HG02840 (cell line): ENCODE measurements at regions not wholly inside any gene's neighbourhood (a gene's known extent, or its start where the extent isn't known, plus 50 kb on each side); places are given as distances from the start of the nearest gene placed in this dataset.

Source experiments
- ATAC-seq: cut with Tn5 transposase; IDR thresholded peaks from one replicate; pipeline ENCODE4 v1.9.1; 2021; ENCODE audit warnings: mild to moderate bottlenecking, moderate library complexity, moderate number of reproducible peaks; ENCODE audit not compliant: unreplicated experiment, low FRiP score

GRCh38 chr1:56061824-56062223, 517.5 kb downstream of the PLPP3 start:
- no peak for ATAC-seq

- no peak for ATAC-seq
Observed at GRCh38 chr1:56060906-56061305, 518.5 kb downstream of the PLPP3 start.

DNA sequence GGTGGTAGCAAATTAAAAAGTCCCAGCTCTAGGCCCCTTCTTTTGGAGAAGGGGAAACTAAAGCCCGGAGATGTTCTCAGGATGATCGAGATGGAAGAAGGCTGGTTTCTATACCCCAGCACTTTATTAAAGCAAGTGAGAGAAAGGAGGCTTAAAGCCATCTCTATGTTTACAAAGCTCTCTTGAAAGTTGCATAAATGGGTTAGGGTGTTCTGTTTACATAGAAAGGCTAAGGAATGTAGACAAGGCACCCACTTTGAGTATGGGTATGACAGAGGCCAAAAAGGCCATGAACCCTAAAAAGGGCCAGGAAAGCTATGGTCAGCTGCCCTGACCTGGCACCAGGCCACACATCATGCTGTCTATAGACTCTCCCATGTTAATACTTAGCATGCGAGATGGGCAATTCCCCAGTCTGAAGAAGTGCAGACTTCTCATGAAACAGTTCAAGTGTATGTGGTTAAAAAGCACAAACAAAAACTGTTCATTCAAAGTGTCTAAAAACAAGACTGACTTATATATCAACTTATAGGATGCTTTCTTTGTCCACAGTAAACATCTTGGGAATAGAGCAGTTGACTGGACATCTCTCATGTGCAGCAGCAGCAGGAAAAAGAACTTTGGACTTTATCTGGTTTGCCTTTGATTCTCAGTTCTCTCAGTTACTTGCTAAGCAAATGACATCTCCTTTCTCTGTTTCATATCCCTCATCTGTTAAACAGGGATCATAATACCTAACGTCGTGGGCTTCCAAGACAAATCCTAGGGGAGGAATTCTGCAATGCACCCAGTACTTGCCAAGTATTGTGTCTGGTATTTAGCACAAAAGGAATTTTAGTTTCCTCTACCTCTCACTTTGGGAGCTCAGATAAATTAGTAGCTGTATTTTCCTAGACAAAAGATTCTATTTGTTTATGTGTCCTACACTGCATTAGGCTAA, 521.6 kb downstream of the PLPP3 start:
- no peak for ATAC-seq

DNA sequence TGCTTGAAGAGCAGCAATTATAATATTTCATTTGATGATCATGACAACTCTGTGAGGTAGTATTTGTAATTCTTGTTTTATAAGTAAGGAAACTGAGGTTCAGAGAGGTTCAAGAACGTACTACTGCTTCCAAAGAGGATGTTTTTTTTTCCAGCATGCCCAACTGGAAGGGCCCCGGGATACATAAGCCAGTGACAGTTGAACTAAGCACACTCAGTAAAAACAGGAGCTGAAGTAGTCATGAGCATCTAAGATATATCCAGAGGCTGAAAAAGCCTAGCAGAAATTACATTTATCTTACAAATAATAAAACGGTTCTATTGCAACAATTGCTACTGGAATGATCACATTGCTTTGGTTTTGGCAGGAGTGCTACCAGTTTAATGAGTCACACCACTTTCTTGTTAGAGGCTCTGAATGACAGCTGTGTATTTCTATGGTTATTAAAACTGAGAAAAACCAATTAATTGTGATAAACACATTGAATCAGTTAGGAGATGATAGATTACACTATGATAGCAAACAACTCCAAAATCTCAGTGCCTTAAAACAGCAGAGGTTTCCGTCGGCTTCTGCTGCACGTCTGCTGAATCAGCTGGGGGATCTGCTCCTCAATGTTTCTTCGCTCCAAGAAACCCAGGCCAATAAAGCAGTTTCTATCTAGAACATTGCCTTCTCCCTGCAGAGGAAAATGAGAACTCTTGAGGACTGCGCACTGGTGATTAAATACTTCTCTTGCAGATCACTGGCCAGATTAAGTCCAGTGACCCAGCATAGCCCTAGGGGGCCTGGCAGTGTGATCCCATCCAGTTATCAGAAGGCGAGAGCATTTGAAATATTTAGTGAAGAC, 522.7 kb downstream of the PLPP3 start:
- no peak for ATAC-seq

DNA sequence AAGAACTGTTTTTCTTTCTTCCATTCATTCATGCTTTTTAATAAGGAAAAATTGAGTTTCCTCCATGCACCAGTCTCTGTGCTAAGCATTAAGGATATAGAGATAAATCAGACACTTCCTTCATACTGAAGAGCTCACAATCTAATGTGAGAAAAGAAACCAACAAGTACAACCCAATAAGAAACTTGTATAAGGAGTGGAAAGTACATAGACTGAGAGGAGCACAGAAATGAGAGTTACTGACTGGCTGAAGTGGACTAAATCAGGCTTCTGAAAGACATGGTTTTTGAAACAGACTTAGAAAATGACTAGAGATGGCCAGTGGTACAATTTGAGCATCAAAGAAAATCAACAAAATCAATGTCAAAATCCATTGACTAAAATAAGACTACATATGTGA, 524.4 kb downstream of the PLPP3 start:
- ATAC-seq: no peak

DNA sequence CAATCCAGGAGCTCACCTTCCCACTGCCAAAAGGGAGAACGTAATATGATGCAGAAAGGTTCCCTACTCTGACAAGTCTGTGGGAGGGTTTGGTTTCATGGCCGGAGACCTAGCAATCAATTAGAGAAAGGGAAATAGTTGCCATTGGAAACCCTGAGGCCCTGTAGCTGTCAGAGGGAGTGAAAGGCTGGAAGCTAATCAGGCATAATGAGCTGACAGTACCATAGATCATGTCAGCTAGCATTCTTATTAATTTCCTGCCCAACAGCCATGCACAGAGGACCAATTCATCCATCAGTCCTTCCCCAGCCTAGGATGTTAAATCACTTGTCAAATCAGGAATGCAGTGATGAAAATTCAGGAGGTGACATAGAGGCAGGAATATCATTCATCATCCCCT, 527.3 kb downstream of the PLPP3 start:
- no peak for ATAC-seq

- no peak for ATAC-seq
Observed at GRCh38 chr1:56050911-56051310, 528.5 kb downstream of the PLPP3 start.

DNA sequence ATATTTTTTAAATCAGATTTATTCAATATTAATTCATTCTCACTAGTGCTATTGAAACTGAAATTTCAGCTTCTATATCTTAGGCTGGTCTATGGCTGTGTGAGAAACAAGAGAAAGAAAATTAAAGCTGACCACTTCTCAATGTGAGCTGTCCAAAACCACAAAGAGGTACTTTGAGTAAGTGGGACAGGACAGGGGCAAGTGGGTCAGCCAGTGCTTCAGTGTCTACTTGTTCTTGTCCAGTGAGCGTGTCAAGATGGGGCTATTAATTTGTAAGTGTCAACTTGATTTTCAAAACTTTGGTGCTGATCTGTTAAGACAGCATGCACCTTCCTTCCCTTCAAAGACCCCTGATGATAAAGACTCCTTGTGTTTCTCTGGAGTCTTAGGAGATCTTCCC, 533.9 kb downstream of the PLPP3 start:
- no peak for ATAC-seq

DNA sequence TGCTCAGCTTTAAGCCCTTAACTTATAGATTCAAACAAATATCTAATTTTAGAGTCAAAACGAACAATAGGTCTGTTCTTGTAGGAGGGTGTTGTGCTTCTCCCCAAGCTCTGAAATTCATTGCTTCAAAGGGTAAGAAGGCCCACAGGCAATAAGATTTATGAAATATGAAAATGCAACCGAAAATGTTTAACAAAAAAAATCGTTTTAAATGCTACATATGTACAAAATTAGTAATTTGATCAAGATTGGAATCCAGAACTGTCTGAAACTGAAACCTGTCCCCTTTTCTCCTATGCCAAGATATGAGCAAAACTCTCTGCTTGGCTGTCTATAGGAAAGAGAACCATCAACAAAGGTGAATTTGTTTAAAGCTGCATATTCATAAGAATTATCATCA, 534.3 kb downstream of the PLPP3 start:
- no peak for ATAC-seq

DNA sequence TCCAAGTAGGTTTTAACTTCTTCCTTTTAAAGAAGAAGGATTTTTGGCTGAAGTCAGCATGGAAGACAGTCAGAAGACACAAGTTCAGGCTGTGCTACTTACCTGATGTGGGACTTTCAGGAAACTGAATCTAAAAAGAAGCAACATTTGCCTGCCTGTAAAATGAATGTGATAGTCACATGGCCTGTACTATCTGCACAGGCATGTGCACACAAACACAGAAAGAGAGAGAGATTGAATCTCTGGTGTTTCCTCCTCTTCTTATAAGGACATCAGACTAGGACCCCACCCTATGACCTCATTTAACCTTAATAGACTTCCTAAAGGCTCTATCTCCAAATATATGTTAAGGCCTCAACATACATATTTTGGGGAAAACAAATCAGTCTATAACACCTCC, 542.9 kb downstream of the PLPP3 start:
- ATAC-seq: no peak

DNA sequence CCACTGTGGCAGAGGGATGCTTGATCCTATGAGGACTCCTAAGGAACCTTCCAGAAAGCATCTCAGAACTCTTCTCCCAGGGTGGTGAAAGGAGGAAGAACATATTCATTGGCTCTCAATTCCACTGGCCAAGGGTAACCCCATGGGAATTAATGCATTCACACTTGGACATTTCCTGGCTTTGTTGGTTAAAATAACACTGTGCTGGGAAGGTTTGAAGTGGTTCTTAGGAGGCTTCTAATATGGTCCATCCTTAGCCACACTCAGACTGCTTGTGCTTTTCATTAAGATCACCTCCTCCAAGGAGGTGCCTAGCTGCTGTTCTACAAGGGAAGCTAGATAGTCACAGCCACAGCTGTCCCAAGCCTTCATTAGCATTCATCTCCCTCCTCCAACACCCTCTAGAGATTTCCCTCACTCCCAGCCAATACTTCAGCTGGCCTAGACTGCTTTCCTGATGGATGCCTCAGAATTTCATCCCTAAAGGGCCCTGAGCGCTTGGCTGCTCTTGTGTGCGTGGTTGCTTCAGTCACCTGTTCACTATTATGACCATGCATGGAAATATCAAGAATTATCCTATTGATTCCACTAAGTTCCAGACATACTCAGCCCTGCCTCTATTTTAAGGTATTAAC, 544.4 kb downstream of the PLPP3 start:
- ATAC-seq: no peak

GRCh38 chr1:56034222-56034621, 545.1 kb downstream of the PLPP3 start:
- ATAC-seq: no peak

GRCh38 chr1:56033321-56034037, 545.9 kb downstream of the PLPP3 start:
- ATAC-seq: no peak

DNA sequence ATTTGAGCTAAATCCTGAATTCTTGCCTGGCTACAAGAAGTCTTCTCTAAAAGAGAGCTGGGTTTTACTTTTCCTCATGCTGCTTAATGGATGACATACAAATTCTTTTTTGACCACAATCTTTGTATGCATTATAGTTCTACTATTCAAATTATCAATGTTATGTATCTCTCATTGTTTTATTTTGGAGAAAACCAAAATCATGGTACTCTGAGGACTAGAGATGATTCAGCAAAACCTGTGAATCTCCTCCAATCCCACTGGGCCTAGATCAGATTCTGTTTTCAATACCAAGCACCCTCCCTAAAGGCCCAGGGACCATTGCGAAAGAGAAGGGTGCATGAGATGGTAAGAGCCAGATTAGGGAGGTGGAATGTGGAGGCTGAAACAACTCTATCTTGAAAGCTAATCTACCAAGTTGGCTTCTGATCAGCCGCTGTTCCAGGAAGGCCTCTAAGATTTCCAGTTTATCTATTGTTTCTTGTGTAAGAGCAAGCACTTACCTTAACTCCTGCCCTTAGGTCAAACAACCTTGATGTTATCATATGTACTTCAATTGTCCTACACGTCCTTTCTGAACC, 547.2 kb downstream of the PLPP3 start:
- ATAC-seq: no peak

- no peak for ATAC-seq
Observed at GRCh38 chr1:56031001-56031400, 548.4 kb downstream of the PLPP3 start.

GRCh38 chr1:56029319-56030003, 549.9 kb downstream of the PLPP3 start:
- ATAC-seq: no peak

DNA sequence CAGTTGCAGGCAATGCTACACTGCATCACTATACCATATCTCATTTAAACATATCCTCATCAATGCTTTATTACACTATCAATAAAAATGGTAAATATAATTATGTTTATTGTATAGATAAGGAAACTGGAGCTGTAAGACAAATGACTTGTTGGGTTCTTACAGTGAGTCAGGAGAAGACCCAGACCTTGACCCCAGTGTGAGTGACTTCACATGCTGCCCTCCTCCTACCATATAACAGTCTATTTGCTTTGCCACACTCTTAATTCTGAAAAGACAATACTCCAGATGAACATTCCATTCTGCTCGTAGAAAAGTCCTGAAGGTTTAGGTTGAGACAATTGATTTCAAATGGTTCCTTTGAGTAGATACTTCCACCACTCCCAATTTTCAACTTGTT, 550.5 kb downstream of the PLPP3 start:
- no peak for ATAC-seq

DNA sequence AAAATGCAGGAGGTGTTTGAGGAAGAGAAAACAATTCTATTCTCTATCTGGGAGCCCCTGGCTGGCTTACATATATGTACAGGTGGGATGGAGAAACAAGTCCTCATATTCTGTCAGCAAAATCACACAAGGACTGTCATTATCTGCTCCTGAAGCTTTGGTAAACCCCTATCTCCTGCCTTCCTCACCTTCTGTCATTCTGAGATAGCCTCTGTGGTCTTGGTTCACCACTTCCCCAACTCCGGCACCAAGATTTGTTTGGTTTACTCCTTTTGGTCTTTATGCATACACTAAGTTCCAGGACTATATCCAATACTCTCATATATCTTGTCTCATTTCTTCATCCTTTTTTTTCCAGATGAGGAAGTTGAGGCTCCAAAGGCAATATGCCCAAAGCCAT, 551.1 kb downstream of the PLPP3 start:
- ATAC-seq: no peak

DNA sequence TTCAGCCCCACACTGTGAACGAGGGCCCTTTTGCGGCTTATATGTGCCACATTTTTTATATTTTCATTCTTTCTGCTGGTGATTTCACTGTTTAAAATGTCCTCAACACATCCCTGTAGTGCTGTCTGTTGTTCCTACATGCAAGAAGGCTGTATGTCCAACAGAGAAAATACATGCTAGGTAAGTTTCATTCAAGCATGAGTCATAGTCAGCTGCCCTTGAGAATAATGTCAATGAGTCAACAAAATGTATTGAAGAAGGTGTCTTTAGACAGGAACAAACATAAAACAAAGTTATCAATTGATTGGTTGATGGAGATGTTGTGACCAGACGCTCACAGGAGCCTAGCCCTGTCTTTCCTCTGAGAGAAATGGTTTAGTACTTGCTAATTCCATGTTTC, 553.4 kb downstream of the PLPP3 start:
- ATAC-seq: no peak

DNA sequence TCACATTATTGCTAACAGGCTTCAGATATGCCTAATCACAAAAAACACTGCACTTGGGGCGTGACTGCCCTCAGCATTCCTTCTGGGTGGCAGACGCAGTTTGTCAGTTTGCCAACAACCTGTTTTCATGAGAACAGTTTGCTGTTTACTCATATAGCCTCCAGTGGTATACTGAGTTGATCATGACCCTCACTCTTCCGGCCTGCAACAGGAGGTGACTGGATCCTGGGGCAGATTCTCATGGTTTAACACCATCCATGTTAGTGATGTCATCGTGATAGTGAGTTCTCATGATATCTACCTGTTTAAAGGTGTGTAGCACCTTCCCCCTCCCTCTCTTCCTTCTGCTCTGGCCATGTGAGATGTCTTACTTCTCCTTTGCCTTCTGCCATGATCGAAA, 555.2 kb downstream of the PLPP3 start:
- no peak for ATAC-seq
